GM21619 (cell line): ENCODE measurements at regions not wholly inside any gene's neighbourhood (a gene's known extent, or its start where the extent isn't known, plus 50 kb on each side); places are given as distances from the start of the nearest gene placed in this dataset.
"Not testable (repeated sequence)": the region's sequence is repeated elsewhere in the genome, so short reads cannot be mapped to it uniquely, and the experiment has no call there.

ENCODE experiments used
- ATAC-seq: cut with Tn5 transposase; IDR thresholded peaks from one replicate; pipeline ENCODE4 v1.9.1; 2021; ENCODE audit not compliant: unreplicated experiment

DNA sequence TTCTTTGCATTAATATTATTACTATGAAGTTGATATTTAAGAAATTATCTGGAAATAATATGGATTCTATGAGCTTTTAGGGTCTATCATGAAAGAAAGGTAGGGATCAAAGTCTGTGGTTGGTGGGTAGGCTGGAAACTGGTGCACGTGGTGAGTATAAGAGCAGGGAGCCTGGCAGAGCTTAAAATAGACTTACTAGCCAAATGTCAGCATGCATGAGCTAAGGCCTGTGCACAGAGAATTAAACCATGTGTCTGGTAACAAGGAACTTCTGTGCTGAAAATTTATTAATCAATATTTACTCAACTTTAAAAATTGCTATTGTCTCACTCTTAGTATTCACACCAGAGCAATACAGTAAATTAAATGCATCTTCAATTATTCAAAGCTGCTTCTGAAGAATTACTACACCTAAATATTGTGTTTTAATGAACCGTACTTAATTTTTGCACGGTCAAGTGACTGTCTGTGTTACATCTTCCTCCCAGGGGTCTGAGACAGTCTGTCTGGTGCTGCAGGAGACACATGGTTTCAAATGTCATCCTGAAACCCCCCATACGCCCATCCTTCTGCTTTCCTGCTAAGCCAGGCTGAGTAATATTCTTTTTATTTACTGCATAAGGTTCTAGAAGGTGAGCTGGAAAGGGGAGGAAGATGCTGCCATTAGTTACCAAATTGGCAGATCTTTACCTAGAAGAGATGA lies 161.0 kb upstream of the NLRP1 start:
- ATAC-seq, result no peak

DNA sequence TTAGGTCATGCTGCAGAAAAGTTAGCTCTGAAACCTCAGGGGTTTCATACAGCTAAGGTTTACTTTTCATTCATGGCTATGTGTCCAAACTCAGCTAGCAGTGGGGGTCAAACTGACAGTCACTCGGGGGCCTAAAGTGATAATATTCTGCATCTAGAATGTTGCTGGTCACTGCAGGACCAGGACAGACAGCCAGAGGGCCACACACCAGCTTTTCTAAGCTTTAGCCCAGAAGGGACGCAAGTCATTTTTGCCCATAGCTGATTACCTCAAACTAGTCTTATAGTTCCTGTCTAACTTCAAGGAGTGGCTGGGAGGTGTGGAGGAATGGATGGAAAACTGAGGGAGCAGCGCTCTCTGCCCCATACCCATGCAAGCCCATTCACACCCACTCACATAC lies 163.0 kb upstream of the NLRP1 start:
- no peak for ATAC-seq

DNA sequence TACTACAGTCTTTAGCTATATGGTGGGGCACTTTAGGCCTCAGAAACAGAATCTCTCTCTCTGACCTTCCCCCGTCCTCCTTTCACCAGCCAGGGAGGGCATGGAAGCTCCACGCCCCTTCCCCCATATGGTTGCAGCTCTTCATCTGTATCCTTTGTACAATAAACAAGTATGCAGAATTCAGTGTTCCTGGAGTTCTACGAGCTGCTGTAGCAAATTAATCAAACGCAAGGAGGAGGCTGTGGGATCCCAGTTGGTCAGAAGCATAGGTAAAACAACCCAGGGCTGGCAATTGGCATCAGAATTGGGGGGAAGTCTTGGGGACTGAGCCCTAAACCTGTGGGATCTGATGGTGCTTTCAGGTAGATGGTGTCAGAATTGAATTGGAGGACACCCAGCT lies 163.7 kb upstream of the NLRP1 start:
- no peak for ATAC-seq

DNA sequence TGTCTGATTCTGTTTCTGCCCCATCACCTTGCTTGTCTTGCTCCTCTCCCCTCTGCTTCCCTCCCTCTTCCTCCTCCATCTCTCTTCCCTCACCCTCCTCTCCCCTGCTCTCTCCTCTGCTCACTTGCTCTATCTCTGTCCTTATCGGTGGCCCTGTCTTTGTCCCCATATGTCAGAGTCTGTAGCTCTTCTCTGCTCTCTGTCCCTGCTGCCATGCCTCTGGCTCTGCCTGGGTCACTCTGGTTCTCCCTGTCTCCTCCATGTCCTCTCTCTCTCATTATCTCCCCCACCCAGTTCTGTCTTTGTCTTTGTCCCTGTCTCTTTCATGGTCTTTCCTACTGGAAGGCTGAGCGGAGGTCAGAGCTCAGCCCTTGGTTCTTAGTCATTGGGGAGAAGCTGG lies 169.1 kb upstream of the NLRP1 start:
- no peak for ATAC-seq

DNA sequence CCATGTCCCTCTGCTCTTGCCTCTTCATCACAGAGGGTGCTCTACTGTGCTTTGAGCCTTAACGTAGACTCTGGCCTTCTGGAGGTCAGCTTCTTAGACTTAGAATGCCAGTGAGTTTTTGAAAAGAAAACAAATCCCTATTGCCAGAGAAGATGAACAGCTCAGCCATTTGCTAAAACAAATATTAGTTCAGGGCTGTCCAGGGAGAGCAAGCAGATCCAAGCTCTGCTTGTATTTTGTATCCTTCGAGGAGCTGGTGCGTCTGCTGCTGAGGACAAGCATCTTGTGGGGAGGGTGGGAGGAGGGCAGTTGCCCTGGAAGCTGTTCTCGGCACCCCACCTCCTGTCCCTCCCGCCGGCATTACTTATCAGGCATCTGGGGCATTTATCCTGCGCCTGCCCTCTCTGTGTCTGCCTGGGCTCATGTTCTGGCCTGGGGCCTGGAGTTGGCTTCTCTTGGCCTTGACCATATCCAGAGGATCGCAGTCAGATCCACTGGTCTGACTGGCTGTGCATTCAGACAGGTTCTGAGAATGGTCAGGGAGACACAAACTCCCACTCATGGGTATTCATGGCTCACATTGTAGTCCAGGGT lies 173.1 kb upstream of the NLRP1 start:
- no peak for ATAC-seq

DNA sequence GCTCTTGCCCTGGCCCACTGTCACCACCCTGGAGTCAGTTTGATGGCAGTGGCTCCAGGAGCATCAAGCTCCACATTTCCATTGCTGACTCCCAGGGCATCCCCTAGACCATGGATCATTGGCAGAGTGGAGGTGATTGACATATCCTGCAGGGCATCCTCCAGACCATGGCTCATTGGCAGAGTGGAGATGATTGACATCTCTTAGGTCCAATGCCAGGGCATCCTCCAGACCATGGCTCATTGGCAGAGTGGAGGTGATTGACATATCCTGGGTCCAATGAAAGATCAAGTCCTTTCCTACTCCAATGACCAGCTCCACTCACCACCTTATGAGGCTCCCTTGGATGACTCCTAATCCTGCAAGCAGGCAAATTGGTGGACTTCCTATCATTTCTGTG lies 174.3 kb upstream of the NLRP1 start:
- no peak for ATAC-seq

DNA sequence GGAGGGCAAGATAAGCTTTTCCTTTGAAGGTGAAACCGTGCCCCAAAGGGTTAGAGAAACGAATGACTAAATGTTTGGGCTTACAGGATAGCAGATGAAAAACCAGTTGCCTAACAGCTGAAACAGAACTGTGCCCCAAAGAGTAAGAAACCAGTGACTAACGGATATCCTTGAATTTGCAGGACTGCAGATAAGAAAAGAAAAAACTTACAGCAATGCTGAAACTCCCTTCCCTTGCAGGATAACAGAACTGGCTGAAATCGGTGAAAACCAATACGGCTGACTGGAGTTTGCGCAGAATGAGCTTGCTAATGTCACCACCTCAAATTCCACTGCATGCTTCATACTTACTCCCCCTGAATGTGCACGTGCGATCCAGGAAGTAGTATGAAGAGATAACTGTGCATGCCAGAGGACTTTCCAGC lies 175.2 kb upstream of the NLRP1 start:
- ATAC-seq, result no peak

DNA sequence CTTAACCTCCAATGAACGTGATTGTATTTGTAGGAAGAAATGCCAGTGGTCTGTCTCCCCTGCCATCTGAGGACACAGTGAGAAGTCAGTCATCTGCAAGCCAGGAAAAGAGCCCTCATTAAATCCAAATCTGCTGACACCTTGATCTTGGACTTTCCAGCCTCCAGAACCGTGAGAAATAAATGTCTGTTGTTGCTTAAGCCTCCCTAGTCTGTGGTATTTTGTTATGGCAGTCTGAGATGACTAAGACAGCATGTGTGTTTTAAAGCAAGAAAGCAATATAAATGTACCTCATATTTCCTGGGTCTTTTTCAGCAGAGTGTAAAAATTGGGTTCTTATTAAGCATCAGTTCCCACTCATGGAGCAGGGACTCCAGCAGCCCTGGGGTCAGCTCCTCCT lies 177.9 kb upstream of the NLRP1 start:
- ATAC-seq, result no peak

DNA sequence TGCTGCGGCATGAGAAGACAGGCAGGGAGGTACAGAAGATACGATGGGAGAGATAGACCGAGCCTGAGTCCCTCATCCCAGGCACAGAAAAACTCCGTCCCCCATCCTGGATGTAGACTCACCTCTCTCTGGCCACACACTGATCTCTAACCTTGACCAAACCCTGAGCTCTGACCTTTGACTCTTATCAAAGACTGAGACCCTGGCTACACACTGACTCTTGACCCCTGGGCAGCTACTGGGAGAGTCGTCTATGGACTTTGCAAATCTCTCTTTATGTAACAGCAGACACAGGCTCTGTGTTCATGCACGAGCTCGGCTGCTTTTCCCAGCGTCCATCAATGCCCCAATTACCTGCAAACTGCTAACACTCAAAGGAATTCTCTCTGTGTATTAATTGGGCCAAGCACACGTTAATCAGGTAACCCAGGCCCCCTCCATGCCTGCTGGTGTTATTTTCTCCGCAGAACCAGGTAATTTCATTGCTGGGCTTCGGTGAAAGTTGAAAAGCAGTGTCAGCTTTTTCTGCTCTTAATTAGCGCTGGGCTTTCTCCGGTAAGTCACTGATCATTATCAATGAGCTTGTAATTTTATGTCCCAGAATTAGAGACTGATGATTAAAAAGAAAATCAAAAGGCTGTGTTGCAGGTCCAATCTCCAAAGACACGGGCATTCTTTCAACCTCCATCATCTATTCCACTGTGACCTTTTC lies 179.4 kb upstream of the NLRP1 start:
- ATAC-seq, result no peak

DNA sequence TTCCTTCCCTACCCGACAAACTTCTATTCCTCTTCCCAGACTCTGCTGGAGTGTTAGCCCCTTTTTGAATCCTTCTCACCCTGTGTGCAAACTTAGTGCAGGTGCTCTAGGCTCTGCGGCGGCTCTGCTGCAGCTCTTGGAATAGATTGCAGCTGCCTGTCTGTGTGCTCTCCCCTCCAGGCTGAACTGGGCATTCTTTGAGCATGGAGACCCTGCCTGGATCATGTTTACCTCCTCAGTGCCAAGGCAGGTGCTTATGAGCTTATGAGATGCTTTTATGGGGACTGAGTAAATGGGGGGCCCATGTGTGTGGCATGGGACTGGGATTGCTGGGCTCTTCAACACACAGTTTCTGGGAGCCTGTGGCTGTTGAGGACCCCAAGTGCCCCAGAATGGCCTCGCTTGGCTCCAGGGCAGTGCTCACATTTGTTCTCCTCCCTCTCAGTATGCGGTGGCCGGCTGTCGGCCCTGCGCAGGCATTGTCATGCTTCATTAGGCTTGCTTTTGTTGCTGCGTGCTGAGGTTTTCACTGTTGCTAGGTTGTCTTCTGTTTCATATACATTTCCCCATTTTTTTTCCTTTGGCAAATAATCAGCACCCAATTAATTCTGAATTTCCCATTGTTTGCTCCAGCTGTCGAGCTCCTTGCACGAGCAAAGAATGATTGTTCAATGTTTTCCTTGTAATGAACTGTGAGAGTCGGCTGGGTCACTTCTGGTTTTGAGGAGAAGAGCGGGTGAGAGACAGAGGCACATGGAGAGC lies 185.5 kb upstream of the NLRP1 start:
- no peak for ATAC-seq

DNA sequence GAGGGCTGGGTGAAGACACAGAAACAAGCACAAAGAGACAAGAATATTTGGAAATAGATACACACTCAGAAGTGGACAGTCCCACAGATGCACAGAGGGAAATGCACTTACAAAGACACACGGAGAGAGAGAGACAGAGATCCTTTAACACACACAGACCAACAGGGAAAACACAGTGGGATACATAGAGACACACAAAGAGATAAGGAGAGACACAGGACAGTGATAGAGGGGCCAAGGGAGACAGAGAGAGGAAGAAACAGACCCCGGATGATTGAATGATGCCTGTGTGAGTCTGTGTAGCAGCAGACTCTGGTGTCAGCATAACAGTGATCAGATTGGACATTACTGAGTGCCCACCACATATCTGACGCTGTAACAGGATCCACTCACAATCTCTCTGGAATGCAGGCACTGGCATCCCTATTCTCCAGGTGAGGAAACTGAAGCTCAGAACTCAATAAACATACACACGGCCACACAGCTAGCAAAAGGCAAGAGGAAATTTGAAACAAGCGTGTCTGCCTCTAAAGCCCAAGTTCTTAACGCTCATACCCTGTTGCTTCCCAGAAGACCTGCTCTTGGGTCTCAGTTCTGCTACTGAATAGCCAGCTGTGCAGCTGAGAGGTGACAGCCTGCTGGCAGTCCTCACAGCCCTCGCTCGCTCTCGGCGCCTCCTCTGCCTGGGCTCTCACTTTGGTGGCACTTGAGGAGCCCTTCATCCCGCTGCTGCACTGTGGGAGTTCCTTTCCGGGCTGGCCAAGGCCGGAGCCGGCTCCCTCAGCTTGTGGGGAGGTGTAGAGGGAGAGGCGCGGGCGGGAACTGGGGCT lies 186.3 kb upstream of the NLRP1 start:
- no peak for ATAC-seq

DNA sequence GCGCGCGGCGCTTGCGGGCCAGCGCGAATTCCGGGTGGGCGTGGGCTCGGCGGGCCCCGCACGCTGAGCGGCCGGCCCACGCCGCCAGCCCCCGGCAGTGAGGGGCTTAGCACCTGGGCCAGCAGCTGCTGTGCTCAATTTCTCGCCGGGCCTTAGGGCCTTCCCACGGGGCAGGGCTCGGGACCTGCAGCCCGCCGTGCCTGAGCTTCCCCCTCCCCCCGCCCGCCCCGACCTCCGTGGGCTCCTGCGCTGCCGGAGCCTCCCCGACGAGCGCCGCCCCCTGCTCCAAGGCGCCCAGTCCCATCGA lies 186.9 kb upstream of the NLRP1 start:
- not testable (repeated sequence) for ATAC-seq

DNA sequence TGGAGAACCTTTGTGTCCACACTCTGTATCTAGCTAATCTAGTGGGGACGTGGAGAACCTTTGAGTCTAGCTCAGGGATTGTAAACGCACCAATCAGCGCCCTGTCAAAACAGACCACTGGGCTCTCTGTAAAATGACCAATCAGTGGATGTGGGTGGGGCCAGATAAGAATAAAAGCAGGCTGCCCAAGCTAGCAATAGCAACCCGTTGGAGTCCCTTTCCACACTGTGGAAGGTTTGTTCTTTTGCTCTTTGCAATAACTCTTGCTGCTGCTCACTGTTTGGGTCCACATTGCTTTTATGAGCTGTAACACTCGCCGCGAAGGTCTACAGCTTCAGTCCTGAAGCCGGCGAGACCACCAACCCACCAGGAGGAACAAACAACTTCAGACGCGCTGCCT lies 187.7 kb upstream of the NLRP1 start:
- ATAC-seq, result not testable (repeated sequence)

DNA sequence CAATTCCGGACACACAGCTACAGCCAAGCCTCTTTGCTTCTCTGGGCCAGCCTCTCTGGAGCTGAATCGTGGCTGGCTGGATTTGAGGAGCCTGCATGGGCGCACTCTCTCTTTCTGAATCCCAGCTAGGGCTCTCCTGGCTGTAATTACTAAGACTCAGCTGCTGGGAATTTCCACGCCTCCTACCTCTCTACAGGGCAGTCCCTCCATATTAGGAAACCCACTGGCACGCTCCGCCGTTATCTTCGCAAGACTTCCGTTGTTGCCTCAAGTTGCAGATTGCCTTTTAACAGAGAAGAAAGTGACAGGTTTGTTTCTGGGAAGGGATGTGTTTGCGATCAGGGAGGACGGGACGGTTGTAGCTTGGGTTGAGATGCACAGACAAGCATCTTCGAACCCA lies 188.4 kb upstream of the NLRP1 start:
- ATAC-seq, result no peak

DNA sequence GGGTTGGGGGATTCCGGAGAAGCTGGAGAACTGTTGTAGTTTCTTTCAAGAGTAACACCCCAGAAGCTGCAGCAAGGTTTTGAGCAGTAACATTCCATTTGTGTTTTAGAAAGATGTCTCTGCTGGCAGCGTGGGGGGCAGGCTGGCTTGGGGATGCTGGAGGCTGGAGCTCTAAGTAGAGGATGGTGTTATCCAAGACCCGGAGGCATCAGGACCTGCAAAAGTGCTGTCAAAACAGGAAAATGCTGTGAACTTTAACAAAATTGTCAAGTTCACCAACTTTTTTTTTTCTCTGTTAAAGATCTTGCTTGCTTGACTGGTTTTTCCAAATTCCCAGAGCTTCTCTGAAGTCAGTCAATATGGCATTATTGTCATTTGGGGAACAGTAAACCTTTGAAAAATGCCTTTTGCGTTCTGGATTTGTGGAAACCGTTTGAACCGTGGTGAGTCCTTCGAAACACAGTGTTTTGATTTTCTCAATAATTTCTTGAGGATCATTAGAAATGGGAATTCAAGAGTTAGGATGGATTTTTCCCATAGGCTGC lies 189.6 kb upstream of the NLRP1 start:
- ATAC-seq, result no peak

DNA sequence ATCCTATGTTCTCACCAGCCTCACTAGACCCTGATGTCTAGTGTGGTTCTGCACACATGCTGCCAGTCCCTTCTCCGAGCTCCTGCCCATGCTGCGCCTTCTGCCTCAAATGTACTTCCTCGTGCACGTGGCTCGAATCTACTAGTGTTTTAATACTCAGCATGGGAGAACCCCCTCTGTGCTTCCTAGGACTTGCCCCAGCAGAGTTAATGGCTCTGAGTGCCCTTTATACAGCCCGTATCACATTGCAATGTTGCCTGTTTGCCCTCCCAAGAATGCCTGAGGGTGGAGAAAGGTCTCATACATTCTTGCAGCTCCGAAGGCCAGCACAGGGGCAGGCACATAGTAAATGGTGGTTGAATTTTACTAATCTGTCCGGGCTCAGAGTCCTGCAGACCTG lies 190.8 kb upstream of the NLRP1 start:
- ATAC-seq, result no peak

DNA sequence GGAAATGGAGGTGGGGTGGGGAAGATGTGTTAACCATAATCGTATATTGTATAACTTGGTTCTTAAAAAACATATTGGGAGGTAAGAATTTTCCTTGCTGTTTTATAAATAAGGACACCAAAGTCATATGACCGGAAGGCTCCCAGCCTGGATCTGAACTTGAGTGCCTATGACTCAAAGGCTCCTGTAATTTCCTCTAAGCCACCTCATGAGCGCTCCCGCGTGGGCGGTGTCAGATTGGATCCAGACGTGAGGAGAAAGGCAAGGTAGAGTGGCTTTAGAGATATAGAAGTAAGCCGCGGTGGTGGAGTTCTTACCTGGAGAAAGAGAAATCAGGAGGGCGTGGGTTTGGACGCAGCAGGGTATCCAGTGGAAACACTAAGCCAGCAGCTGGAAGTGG lies 196.2 kb upstream of the NLRP1 start:
- ATAC-seq, result no peak

DNA sequence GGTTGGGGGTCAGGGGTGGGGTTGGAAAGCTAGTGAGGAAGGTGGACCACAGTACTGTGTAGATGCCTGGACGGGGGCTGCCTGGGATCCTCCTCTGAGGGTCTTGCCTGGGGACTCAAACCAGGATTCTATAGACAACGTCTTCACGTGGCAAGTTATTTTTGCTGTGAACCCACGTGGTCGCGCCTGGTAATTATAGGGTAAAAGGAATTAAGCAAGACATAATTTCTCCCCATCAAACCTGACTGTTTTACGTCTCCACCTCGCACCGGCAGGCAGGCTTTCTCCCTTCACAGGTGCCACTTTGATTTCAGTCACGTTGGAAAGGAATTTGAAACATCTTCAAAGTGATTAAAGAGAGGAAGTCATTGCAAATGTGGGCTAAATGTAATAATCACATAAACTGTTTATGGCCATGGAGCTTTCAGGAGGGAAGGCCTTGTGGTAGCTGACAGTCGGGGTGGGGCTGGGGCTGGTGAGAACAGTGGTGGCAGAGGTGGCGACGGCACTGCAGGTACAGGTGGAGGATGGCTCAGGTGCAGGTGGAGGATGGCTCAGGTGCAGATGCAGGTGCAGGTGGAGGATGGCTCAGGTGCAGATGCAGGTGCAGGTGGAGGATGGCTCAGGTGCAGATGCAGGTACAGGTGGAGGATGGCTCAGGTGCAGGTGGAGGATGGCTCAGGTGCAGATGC lies 197.1 kb upstream of the NLRP1 start:
- ATAC-seq, result no peak

DNA sequence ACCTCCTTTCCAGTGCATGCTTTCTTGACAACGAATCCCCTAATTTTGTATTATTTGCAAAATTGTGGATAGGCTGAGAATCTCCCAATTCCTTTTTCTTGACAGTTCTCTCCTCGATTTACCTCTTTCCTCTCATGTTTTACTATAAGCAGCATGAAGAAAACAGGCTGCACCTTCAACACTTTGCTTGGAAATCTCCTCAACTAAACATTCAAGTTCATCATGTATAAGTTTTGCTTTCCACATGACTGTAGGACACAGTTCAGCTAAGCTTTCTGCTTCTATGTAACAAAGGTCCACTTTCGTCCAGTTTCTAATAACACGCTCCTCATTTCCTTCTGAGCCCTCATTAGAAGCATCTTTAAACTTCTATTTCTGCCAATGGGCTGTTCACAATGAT lies 199.0 kb upstream of the NLRP1 start:
- ATAC-seq, result no peak

DNA sequence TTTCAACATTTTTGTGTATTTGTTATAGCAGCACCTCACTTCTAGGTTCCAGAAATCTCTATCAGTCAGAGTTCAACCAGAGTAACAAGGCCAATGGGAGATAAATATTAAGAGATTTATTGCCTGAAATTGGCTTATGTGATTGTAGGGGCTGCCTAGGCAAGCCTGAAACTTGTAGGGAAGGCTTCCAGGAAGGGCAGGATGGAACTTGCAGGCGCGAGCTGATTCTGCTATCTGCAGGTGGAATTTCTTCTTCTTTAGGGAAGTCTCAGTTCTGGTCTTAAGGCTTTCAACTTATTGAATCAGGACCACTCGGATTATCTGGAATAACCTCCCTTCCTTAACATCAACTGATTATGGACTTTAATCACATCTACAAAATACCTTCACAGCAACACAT lies 199.5 kb upstream of the NLRP1 start:
- ATAC-seq, result no peak
